ENCODE measurements at regions not wholly inside any gene's neighbourhood (a gene's known extent, or its start where the extent isn't known, plus 50 kb on each side); places are given as distances from the start of the nearest gene placed in this dataset.
"Not testable (repeated sequence)": the region's sequence is repeated elsewhere in the genome, so short reads cannot be mapped to it uniquely, and the experiment has no call there.

- in situ Hi-C loops (cut with MboI; ENCODE audit: low pct_unique_long_range_greater_than_20kb, low sequenced_read_pairs); DNase-seq: not testable (repeated sequence)
Measured at GRCh38 chr2:111450526-111450925, 329.8 kb downstream of the BCL2L11 start.

DNA sequence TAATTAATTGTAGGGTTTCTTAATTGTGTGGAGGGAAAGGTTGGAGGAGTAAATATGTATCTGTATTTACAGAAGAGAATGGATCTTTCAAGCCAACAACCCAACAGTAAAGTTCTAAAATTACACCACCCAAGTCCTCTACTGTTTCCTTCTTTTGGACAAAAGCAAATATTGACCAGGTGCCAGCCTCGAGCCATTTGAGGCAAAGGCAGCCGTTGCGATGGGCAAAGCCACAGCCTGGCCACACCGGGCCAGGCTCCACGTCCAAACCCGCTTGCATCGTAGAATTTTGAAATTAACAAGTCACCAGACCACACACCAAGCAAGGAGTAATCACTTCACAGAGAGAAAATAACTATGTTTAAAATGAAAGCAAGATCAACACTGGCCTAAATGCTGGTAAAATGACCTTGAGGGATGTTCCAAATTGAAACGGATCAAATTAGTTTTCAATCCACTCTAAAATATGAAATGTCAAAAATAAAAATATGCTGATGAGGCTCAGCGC is 331.0 kb downstream of the BCL2L11 start:
- in situ Hi-C loops (cut with MboI; ENCODE audit: low pct_unique_long_range_greater_than_20kb, low sequenced_read_pairs) = not testable (repeated sequence)

DNA sequence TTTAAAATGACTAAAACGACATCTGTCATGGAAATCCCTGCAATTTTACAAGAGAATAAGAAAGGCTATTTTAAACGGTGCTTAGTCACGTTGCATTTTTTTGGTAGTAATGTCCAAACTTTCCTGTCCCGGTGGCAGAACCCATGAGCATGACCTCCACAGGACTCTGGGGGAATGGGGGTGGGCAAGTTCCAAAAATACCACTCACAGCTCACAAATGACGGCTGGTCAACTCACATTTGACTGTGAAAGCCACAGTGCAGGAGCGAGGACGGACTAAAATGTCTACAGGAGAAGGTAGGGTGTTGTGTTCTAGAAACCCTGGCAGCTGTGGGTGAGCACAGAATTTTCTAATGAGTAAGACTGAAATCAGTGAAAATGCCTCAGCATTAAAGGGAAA is 331.5 kb downstream of the BCL2L11 start:
- in situ Hi-C loops (cut with MboI; ENCODE audit: low pct_unique_long_range_greater_than_20kb, low sequenced_read_pairs); DNase-seq: not testable (repeated sequence)

More for the DNA sequence above, 331.0 kb downstream of the BCL2L11 start:
- not testable (repeated sequence) for DNase-seq

DNA sequence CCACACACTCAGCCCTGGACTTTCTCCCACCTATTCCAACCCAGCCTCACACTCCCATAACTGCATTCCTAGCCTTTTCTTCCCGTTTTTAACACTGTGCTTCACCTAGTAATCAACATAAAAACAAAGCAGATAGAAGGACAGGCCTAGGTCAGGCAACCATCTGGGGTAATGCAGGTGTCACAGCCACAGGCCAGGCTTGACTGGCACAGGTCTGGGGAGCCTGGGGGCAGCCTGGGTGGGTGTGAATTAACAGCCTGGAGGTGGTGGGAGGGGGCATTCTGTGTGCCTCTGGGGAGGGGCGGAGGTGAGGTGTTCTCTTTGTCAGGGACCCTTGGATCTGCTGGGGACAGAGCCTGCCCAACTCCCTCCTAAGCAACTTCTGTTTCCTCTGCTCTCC is 332.6 kb downstream of the BCL2L11 start:
- DNase-seq; in situ Hi-C loops (cut with MboI; ENCODE audit: low pct_unique_long_range_greater_than_20kb, low sequenced_read_pairs): not testable (repeated sequence)

DNA sequence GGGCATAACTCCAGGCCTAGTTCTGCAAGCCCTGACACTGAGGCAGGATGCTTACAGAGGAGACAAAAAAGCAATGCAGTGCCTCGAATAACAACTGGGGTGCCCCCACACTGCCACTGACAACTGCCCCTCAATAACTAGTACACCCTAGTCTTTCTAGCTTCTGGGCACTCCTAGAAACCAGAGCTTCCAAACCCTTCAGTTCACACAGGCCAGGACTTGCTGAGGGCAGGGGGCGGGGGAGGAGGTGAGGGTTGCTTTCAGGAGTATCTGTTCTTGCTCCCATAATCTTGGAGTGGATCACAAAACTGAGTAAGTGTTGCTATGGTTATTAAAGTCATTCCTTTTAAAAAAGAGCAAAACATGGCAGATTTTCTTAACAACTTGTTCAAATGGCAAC is 333.1 kb downstream of the BCL2L11 start:
- in situ Hi-C loops (cut with MboI; ENCODE audit: low pct_unique_long_range_greater_than_20kb, low sequenced_read_pairs); DNase-seq: not testable (repeated sequence)

DNA sequence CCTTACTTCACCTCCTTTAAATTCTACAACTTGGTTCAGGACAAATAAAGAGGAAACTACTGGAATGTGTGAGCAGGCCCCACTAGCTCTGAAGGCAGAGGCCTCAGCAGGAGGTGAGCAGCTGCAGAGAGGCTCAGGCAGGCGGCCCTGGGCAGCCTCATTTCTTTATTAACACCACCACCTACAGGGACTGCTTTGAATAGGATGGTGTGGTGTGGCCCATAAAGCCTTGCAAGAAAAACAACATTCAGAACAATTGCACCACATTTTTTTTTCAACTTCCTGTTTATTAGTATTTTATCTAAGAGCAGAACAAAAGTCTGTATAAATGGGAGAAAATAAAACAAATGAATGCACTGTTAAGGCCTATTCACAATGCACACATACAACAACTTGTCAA is 333.7 kb downstream of the BCL2L11 start:
- in situ Hi-C loops (cut with MboI; ENCODE audit: low pct_unique_long_range_greater_than_20kb, low sequenced_read_pairs) = not testable (repeated sequence)
- DNase-seq = peak; percentile 78

DNA sequence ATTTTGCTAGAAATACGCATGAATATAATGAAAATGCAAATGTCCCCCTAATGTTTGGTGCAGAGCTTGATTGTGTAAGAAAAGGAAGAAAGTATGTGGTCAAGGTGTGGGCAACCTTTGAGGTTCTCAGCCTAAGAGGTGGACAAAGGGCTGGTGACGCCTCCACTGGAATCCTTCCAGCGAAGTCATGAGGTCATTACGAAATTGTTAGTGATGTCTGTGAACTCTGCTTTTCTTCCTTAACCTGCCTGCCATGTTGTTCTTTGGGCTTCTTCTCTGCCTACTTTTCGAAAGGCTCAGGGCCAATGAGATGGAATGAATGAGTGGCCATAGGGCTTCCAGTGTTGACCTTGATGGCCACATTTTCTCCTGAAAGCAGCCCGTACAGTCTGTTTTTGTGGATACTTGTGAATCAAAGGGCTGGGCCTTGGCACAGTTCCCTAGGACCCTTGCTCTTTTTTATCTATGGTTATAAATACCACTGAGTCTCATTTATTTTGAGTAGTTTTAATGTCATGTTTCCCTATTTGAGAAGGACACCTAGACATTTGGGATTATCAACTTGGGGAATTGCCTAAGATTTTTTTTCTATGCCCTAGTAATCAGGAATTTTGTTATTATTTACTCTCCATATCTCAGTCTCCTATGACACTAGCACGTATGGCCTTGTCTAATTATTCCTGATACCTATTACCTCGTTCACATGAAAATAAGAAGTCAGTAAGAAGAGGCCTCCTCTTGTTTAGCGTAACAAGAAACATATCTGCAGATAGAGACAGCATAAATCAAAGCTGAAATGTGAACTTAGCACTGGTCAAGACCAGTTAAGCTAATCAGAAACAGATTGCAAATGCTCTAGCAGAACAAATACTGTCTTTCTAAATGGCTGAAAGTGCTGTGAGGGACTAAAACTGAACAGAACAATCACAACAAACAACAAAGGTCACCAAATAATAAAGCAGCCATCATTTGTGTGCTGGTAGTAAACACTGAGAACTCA is 334.6 kb downstream of the BCL2L11 start:
- in situ Hi-C loops (cut with MboI; ENCODE audit: low pct_unique_long_range_greater_than_20kb, low sequenced_read_pairs); DNase-seq: not testable (repeated sequence)

- DNase-seq; in situ Hi-C loops (cut with MboI; ENCODE audit: low pct_unique_long_range_greater_than_20kb, low sequenced_read_pairs): not testable (repeated sequence)
Measured at GRCh38 chr2:111457191-111457590, 336.5 kb downstream of the BCL2L11 start.

GRCh38 chr2:111460901-111461300 is 340.2 kb downstream of the BCL2L11 start:
- in situ Hi-C loops (cut with MboI; ENCODE audit: low pct_unique_long_range_greater_than_20kb, low sequenced_read_pairs); DNase-seq: not testable (repeated sequence)

DNA sequence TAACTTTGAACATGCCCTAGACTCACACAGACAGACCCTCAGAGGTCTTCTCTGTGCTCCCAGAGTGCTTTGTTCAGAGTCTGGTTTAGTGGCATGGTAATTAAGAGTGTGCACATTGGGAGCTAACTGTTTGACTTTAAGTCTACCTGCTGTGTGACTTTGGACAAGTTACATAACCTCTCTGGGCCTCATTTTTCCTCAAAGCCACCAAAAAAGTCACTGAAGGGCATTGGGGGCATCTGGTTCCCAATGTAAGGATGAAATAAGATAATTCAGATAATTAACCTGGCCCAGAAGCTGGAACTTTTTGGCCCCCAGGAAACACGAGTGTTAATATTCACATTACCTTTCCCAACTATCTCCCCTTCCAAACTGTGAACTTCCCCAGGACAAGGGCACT is 341.1 kb downstream of the BCL2L11 start:
- DNase-seq; in situ Hi-C loops (cut with MboI; ENCODE audit: low pct_unique_long_range_greater_than_20kb, low sequenced_read_pairs): not testable (repeated sequence)

GRCh38 chr2:111462572-111462971 is 341.9 kb downstream of the BCL2L11 start:
- DNase-seq; in situ Hi-C loops (cut with MboI; ENCODE audit: low pct_unique_long_range_greater_than_20kb, low sequenced_read_pairs): not testable (repeated sequence)

DNA sequence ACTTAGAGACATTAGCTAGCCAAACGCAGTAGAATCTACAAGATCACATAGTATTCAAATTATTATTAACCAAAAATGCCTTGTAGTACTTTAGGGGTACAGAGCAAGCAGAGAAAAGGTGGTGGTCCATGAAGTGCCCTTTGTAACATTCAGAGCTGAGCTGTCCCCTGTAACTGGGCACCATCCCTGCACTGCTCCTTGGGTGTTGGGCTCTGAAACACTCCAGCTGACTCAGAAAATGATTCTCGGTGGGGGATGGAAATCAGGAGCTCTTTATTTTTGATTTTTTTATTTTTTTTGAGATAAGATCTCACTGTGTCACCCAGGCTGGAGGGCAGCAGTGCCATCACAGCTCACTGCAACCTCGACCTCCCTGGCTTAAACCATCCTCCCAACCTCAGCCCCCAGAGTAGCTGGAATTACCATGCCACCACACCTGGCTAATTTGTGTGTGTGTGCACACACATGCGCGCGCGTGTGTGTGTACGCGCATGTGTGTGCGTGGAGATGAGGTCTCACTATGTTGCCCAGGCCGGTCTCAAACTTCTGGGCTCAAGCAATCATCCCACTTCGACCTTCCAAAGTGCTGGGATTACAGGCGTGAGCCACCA is 342.6 kb downstream of the BCL2L11 start:
- in situ Hi-C loops (cut with MboI; ENCODE audit: low pct_unique_long_range_greater_than_20kb, low sequenced_read_pairs); DNase-seq: not testable (repeated sequence)

DNA sequence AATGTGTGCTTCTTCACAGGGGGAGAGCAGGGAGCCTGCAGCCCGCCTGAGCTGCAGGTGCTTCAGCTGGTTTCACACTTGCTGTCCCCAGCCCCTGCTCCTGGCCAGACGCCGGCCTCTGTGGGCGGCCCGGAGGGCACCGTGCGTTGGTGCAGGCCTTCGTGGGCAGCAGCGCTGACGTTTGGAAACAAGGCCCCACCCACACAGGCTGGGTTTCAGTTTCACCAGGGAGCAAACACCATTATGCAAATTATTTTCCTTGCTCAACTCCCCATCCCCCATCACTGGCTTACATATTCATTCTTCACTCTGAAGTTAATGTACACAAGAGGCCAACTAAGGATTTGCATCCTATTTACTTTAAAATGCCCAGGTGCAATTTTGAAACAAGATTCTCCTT is 343.2 kb downstream of the BCL2L11 start:
- in situ Hi-C loops (cut with MboI; ENCODE audit: low pct_unique_long_range_greater_than_20kb, low sequenced_read_pairs); DNase-seq: not testable (repeated sequence)

- DNase-seq; in situ Hi-C loops (cut with MboI; ENCODE audit: low pct_unique_long_range_greater_than_20kb, low sequenced_read_pairs): not testable (repeated sequence)
Measured at GRCh38 chr2:111464367-111464766, 343.7 kb downstream of the BCL2L11 start.

DNA sequence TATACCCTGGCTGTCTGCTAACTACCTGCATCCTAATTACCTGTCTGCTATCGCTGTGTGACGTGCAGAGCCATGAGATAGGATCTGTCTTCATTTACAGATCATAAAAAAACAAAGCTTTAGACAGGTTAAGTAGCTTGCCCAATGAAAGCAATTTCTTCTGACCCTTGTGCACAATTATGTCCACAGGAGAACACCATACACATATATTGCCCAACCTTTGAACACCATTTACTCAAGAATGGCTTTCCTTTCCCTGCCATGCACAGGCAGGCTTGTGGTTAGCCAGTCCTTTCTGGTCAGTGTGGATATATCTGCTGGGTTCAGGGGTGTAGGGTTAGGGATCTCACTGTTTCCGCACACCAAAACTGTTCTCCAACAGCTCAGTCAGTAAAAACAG is 344.8 kb downstream of the BCL2L11 start:
- in situ Hi-C loops (cut with MboI; ENCODE audit: low pct_unique_long_range_greater_than_20kb, low sequenced_read_pairs); DNase-seq: not testable (repeated sequence)

- DNase-seq; in situ Hi-C loops (cut with MboI; ENCODE audit: low pct_unique_long_range_greater_than_20kb, low sequenced_read_pairs): not testable (repeated sequence)
Measured at GRCh38 chr2:111466744-111467143, 346.0 kb downstream of the BCL2L11 start.

DNA sequence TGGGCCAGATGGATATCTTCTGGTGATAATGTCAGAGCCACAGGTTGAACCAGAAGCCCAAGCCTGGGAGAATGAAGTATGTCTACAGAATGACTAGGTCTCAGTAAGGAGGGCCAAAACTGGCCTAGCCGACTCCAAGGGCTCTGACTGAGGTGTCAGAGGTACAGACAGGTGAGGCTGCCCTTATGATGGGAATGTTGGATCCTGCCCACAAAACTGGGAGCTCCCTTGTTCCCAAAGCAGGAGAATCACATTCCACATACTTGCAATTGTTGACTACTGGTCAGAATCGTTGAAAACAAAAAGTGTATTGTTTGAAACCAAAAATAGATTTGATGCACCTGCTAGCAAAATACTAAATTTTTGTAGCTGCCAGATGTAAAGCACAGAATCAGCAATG is 350.2 kb downstream of the BCL2L11 start:
- in situ Hi-C loops (cut with MboI; ENCODE audit: low pct_unique_long_range_greater_than_20kb, low sequenced_read_pairs); DNase-seq: not testable (repeated sequence)

DNA sequence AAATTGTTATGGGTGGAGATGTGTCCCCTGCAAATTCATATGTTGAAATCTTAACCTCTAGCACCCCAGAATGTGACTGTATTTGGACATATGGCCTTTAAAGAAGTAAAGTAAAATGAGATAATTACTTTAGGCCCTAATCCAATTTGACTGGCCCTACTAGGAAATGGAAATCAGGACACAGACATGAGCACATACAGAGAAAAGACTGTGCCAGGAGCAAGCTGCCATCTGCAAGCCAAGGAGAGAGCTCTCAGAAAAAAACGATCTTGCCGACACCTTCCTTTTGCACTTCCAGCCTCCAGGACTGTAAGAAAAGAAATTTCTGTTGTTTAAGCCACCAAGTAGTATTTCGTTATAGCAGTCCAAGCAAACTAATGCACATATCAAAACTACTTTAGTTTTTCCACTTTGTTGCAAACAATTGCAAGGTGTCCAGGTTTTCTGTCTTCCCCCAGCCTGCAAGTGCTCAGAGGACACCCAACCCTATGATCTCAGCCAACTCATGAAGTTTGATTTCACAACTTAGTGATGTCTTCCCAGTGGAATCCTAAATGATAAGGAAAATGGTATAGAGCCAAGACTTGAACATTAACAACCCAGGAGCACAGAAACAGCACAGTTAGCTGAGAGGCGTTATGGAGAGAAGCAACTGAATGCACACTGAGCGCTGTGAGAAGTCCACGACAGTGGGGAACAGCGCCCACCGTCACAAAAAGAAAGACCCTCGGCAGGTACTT is 351.2 kb downstream of the BCL2L11 start:
- in situ Hi-C loops (cut with MboI; ENCODE audit: low pct_unique_long_range_greater_than_20kb, low sequenced_read_pairs) = not testable (repeated sequence)

GRCh38 chr2:111472844-111473403 is 352.2 kb downstream of the BCL2L11 start:
- in situ Hi-C loops (cut with MboI; ENCODE audit: low pct_unique_long_range_greater_than_20kb, low sequenced_read_pairs); DNase-seq: not testable (repeated sequence)

More for the DNA sequence above, 351.2 kb downstream of the BCL2L11 start:
- not testable (repeated sequence) for DNase-seq
